A549 (cell line): ENCODE measurements at regions not wholly inside any gene's neighbourhood (a gene's known extent, or its start where the extent isn't known, plus 50 kb on each side); places are given as distances from the start of the nearest gene placed in this dataset.

Experiments used
- ATAC-seq, 2 experiments: fragments of 200-7000 bp in 1 of 2; fragments of >200 bp in 1 of 2; cut with Nextera tagmentation in 1 of 2; cut with Tn5 transposase in 1 of 2; 3 replicates each; pipeline versions ENCODE4 v1.8.0 to v1.9.1; 2018 to 2020; ENCODE audit warnings: mild to moderate bottlenecking in 1 of 2, moderate library complexity in 1 of 2
- CTCF ChIA-PET: fragments of 300-600 bp; sonication (Branson Sonifier 250); formaldehyde crosslinking; extraction: SDS; loops from one replicate; lab custom pipeline; 2021; ENCODE audit warnings: antibody characterized with exemption, inconsistent platforms; lab: Yijun Ruan, JAX
- POLR2A ChIA-PET: fragments of 350-600 bp; formaldehyde crosslinking; extraction: SDS; loops from one replicate; lab custom pipeline; 2021; ENCODE audit warnings: antibody characterized with exemption, inconsistent platforms; lab: Yijun Ruan, JAX
- DNase-seq, 2 experiments: peaks; one replicate each; pipeline versions ENCODE4 v3.0.0 to v3.0.0-alpha.2; 2011 to 2016; ENCODE audit warnings: low read depth in 1 of 2, low spot score in 1 of 2
- FAIRE-seq: peaks from 2 replicates; lab custom pipeline; 2011; peaks lifted over from hg19 to GRCh38; lab: Jason Lieb, UNC
- H3K27ac ChIP-seq, 2 experiments: fragments of >200 bp; sonication (Bioruptor Twin); formaldehyde crosslinking; 3 replicates each; pipeline ENCODE4 v1.5.1; 2016 to 2017
- H3K4me1 ChIP-seq: fragments of >200 bp; sonication (Bioruptor Twin); formaldehyde crosslinking; 3 replicates; pipeline ENCODE4 v1.6.1; 2016
- H3K4me2 ChIP-seq: fragments of >200 bp; sonication (Bioruptor Twin); formaldehyde crosslinking; 3 replicates; pipeline ENCODE4 v1.6.1; 2016
- H3K4me3 ChIP-seq: fragments of >200 bp; sonication (Bioruptor Twin); formaldehyde crosslinking; 3 replicates; pipeline ENCODE4 v1.5.1; 2016
- H3K9me3 ChIP-seq: fragments of >200 bp; sonication (Bioruptor Twin); formaldehyde crosslinking; 3 replicates; pipeline ENCODE4 v1.6.1; 2016
- ATOH8 ChIP-seq: fragments of 250-450 bp; sonication (Bioruptor Pico); IDR thresholded peaks from 2 replicates; pipeline ENCODE4 v1.5.0; 2020; ENCODE audit warnings: low read depth, mild to moderate bottlenecking, moderate library complexity
- EHMT2 ChIP-seq: fragments of 200-600 bp; sonication (generic); IDR thresholded peaks from 2 replicates; pipeline ENCODE4 v1.6.1; 2016; ENCODE audit warnings: antibody characterized with exemption, low read depth, mild to moderate bottlenecking, moderate library complexity
- FOSB ChIP-seq: fragments of 250-450 bp; sonication (Bioruptor Pico); IDR thresholded peaks from 2 replicates; pipeline ENCODE4 v1.5.0; 2020; ENCODE audit warnings: mild to moderate bottlenecking, moderate library complexity
- GATA3 ChIP-seq: IDR thresholded peaks from 2 replicates; pipeline ENCODE4 v1.6.1; 2012; ENCODE audit warnings: borderline replicate concordance
- HDAC2 ChIP-seq: fragments of 200-600 bp; sonication (generic); IDR thresholded peaks from 2 replicates; pipeline ENCODE4 v1.6.1; 2016
- HEYL ChIP-seq: fragments of 250-450 bp; sonication (Bioruptor Pico); IDR thresholded peaks from 2 replicates; pipeline ENCODE4 v1.8.0; 2021; ENCODE audit warnings: mild to moderate bottlenecking, moderate library complexity
- HMGXB4 ChIP-seq: fragments of 250-450 bp; sonication (Bioruptor Pico); IDR thresholded peaks from 2 replicates; pipeline ENCODE4 v1.5.0; 2021; ENCODE audit warnings: mild to moderate bottlenecking, moderate library complexity, borderline replicate concordance
- JUNB ChIP-seq: fragments of >200 bp; sonication (Bioruptor Twin); formaldehyde crosslinking; IDR thresholded peaks from 2 replicates; pipeline ENCODE4 v1.6.1; 2016
- KDM5A ChIP-seq: fragments of 200-600 bp; sonication (generic); IDR thresholded peaks from 2 replicates; pipeline ENCODE4 v1.6.1; 2016; ENCODE audit warnings: antibody characterized with exemption, mild to moderate bottlenecking
- MAX ChIP-seq: IDR thresholded peaks from 2 replicates; pipeline ENCODE4 v1.6.1; 2012
- MAZ ChIP-seq: fragments of 150-350 bp; IDR thresholded peaks from 2 replicates; pipeline ENCODE4 v1.6.1; 2014; ENCODE audit warnings: antibody characterized with exemption, low read depth, low read length, borderline replicate concordance
- MYC ChIP-seq: IDR thresholded peaks from 2 replicates; pipeline ENCODE4 v1.6.1; 2012; ENCODE audit warnings: mild to moderate bottlenecking, inconsistent platforms, low read length, improper control_type of control experiment, borderline replicate concordance
- NFE2L2 ChIP-seq: fragments of 150-350 bp; conservative IDR thresholded peaks from 2 replicates; pipeline ENCODE4 v1.6.1; 2014; ENCODE audit warnings: low read length
- POLR2AphosphoS2 ChIP-seq: conservative IDR thresholded peaks from 2 replicates; pipeline ENCODE4 v1.6.1; 2012; ENCODE audit warnings: low read length, improper control_type of control experiment, inconsistent platforms
- RARB ChIP-seq: fragments of 250-450 bp; sonication (Bioruptor Pico); IDR thresholded peaks from 2 replicates; pipeline ENCODE4 v1.8.0; 2021; ENCODE audit warnings: mild to moderate bottlenecking, moderate library complexity
- REST ChIP-seq: fragments of 200-600 bp; sonication (generic); IDR thresholded peaks from 2 replicates; pipeline ENCODE4 v1.6.1; 2016; ENCODE audit warnings: antibody characterized with exemption, mild to moderate bottlenecking, moderate library complexity
- RNF2 ChIP-seq: fragments of 200-600 bp; sonication (generic); IDR thresholded peaks from 2 replicates; pipeline ENCODE4 v1.6.1; 2016; ENCODE audit warnings: low read depth, mild to moderate bottlenecking, antibody characterized with exemption, moderate library complexity, borderline replicate concordance
- SREBF2 ChIP-seq: fragments of 450-650 bp; IDR thresholded peaks from 2 replicates; pipeline ENCODE4 v1.6.1; 2014; ENCODE audit warnings: mild to moderate bottlenecking, moderate library complexity
- ZC3H11A ChIP-seq: fragments of 450-650 bp; IDR thresholded peaks from 2 replicates; pipeline ENCODE4 v1.6.1; 2014; ENCODE audit warnings: antibody characterized with exemption, mild to moderate bottlenecking
- WGBS: methylation state at CpG from one replicate; pipeline ENCODE4 v1.1.6; 2017; ENCODE audit errors: missing lambda C conversion rate; 5-methylcytosine and 5-hydroxymethylcytosine counted together

GRCh38 chr1:106755682-106756406 lies 300.6 kb upstream of the PRMT6 start:
- ChIA-PET POLR2A (no interaction called here), CTCF (no interaction called here)
- no peaks in the 10 kb centered on the region for H3K9me3 ChIP-seq
- no peak overlapping the region for H3K4me3 ChIP-seq
- FAIRE-seq (no peak), ATAC-seq (no peak), DNase-seq (no peak)
- H3K27ac ChIP-seq = no peak overlapping the region
- H3K4me2 ChIP-seq = no peak overlapping the region
- 0% methylated on average over 1 of the region's 1 CpG for WGBS
- TF ChIP-seq MAX (no peak), MYC (no peak), FOSB (CRISPR knock-in tag) (no peak), ZC3H11A (no peak), RNF2 (no peak), HMGXB4 (CRISPR knock-in tag) (no peak), POLR2AphosphoS2 (no peak), JUNB (no peak), SREBF2 (no peak), MAZ (no peak), HEYL (CRISPR knock-in tag) (no peak), NFE2L2 (no peak), RARB (CRISPR knock-in tag) (no peak), REST (no peak), HDAC2 (no peak)
- no peaks in the 10 kb centered on the region for H3K4me1 ChIP-seq

GRCh38 chr1:106756752-106757151 lies 299.7 kb upstream of the PRMT6 start:
- no peak for FAIRE-seq
- Histone ChIP-seq H3K4me3 (no peak overlapping the region), H3K27ac (no peak overlapping the region), H3K4me2 (no peak overlapping the region), H3K4me1 (no peaks in the 10 kb centered on the region), H3K9me3 (no peaks in the 10 kb centered on the region)
- whole genome bisulfite sequencing = 25% methylated on average over 1 of the region's 1 CpG
- ChIA-PET POLR2A (no interaction called here), CTCF (interaction anchor here (0.6 kb wide), 1 partner anchor 1629 kb away, joined by 3 read pairs; no protein-coding TSS in a partner anchor)
- no peak for DNase-seq
- ATAC-seq = no peak
- no peak for TF ChIP-seq EHMT2
- no peak for TF ChIP-seq GATA3
- TF ChIP-seq MAZ = no peak
- no peak for TF ChIP-seq ATOH8 (CRISPR knock-in tag)
- no peak for TF ChIP-seq KDM5A
